Breast epithelium (tissue), 3 donors: ENCODE measurements at regions not wholly inside any gene's neighbourhood (a gene's known extent, or its start where the extent isn't known, plus 50 kb on each side); places are given as distances from the start of the nearest gene placed in this dataset.

Source experiments
- POLR2A ChIP-seq: fragments of 450-650 bp; IDR thresholded peaks from one replicate; pipeline ENCODE4 v1.6.1; 2016; ENCODE audit warnings: antibody characterized with exemption, mild to moderate bottlenecking, moderate library complexity
- POLR2AphosphoS5 ChIP-seq, 3 donors: sonication (generic); formaldehyde crosslinking; IDR thresholded peaks; one replicate each; pipeline ENCODE4 v1.6.1; 2017; ENCODE audit warnings: antibody characterized with exemption in 3 of 3
- TF ChIP-seq, protein P1 (sequence below), 3 donors: fragments of 450-650 bp; IDR thresholded peaks; one replicate each; pipeline ENCODE4 v1.5.1; 2016 to 2017; ENCODE audit warnings: antibody characterized with exemption in 3 of 3, mild to moderate bottlenecking in 3 of 3, moderate library complexity in 3 of 3

DNA sequence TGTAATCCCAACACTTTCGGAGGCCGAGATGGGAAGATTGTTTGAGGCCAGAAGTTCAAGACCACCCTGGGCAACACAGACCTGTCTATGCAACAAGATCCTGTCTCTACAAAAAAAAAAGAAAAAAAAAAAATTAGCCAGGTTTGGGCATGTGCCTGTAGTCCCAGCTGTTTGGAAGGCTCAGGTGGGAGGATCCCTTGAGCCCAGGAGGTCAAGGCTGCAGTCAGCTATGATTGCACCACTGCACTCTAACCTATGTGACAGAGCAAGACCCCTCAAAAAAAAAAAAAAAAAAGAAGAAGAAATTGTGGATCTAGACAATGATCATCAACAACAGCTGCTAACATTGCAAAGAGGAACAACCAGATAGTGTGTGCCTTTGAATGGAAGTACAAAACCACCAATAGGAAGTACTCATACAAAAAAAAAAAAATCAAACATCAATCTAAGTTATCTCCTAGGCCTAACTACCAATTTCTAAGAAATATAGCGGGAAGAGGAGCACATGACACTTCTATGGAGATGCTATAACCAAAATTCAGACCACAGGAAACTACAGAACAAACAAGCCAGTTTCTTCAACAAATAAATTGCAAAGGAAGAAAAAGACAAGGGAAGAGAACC is 258.7 kb downstream of the MRTFB start:
- TF ChIP-seq, protein P1, sequence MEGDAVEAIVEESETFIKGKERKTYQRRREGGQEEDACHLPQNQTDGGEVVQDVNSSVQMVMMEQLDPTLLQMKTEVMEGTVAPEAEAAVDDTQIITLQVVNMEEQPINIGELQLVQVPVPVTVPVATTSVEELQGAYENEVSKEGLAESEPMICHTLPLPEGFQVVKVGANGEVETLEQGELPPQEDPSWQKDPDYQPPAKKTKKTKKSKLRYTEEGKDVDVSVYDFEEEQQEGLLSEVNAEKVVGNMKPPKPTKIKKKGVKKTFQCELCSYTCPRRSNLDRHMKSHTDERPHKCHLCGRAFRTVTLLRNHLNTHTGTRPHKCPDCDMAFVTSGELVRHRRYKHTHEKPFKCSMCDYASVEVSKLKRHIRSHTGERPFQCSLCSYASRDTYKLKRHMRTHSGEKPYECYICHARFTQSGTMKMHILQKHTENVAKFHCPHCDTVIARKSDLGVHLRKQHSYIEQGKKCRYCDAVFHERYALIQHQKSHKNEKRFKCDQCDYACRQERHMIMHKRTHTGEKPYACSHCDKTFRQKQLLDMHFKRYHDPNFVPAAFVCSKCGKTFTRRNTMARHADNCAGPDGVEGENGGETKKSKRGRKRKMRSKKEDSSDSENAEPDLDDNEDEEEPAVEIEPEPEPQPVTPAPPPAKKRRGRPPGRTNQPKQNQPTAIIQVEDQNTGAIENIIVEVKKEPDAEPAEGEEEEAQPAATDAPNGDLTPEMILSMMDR (IDR thresholded peaks at IDR 0.05): no peak
- no peak for TF ChIP-seq POLR2A
- no peak for TF ChIP-seq POLR2AphosphoS5 (IDR thresholded peaks at IDR 0.05)
